SK-N-SH treated with all-trans-retinoic acid at 6 μM for 48 hours (cell line): ENCODE measurements at regions not wholly inside any gene's neighbourhood (a gene's known extent, or its start where the extent isn't known, plus 50 kb on each side); places are given as distances from the start of the nearest gene placed in this dataset.

Experiments
- ATAC-seq: fragments of 200-7000 bp; cut with Tn5 transposase; 3 replicates; pipeline ENCODE4 v1.9.1; 2020; ENCODE audit warnings: mild to moderate bottlenecking, moderate library complexity
- ARNTL ChIP-seq: fragments of 450-650 bp; formaldehyde crosslinking; IDR thresholded peaks from 2 replicates; pipeline ENCODE4 v1.5.0; 2020; ENCODE audit warnings: low read depth, mild to moderate bottlenecking, moderate library complexity, borderline replicate concordance
- CSDC2 ChIP-seq: fragments of 250-450 bp; sonication (Bioruptor Pico); IDR thresholded peaks from 2 replicates; pipeline ENCODE4 v1.5.0; 2020; ENCODE audit warnings: mild to moderate bottlenecking, moderate library complexity
- ESRRG ChIP-seq: fragments of 250-450 bp; sonication (Bioruptor Pico); IDR thresholded peaks from 2 replicates; pipeline ENCODE4 v1.6.1; 2021; ENCODE audit warnings: mild to moderate bottlenecking
- GLIS3 ChIP-seq: fragments of 250-450 bp; sonication (Bioruptor Pico); IDR thresholded peaks from 2 replicates; pipeline ENCODE4 v1.5.0; 2020; ENCODE audit warnings: mild to moderate bottlenecking, moderate library complexity
- ISL1 ChIP-seq: fragments of 250-450 bp; sonication (Bioruptor Pico); IDR thresholded peaks from 2 replicates; pipeline ENCODE4 v2.1.2; 2022; ENCODE audit warnings: mild to moderate bottlenecking, moderate library complexity
- OSR1 ChIP-seq: fragments of 250-450 bp; sonication (Bioruptor Pico); IDR thresholded peaks from 2 replicates; pipeline ENCODE4 v1.8.0; 2022; ENCODE audit warnings: moderate library complexity, mild to moderate bottlenecking, inconsistent platforms
- PPARA ChIP-seq: fragments of 250-450 bp; sonication (Bioruptor Pico); IDR thresholded peaks from 2 replicates; pipeline ENCODE4 v1.5.0; 2020; ENCODE audit warnings: mild to moderate bottlenecking, borderline replicate concordance
- RARB ChIP-seq: fragments of 250-450 bp; sonication (Bioruptor Pico); IDR thresholded peaks from 2 replicates; pipeline ENCODE4 v1.8.0; 2021; ENCODE audit warnings: mild to moderate bottlenecking, moderate library complexity
- SNAI2 ChIP-seq: fragments of 250-450 bp; sonication (Bioruptor Pico); IDR thresholded peaks from 2 replicates; pipeline ENCODE4 v1.5.0; 2020; ENCODE audit warnings: mild to moderate bottlenecking, moderate library complexity
- TOX ChIP-seq: fragments of 250-450 bp; sonication (Bioruptor Pico); IDR thresholded peaks from 2 replicates; pipeline ENCODE4 v1.8.0; 2021; ENCODE audit warnings: mild to moderate bottlenecking, moderate library complexity, borderline replicate concordance
- ZFP3 ChIP-seq: fragments of 250-450 bp; sonication (Bioruptor Pico); IDR thresholded peaks from 2 replicates; pipeline ENCODE4 v1.5.0; 2020; ENCODE audit warnings: mild to moderate bottlenecking, moderate library complexity
- ZNF70 ChIP-seq: fragments of 450-650 bp; formaldehyde crosslinking; IDR thresholded peaks from 2 replicates; pipeline ENCODE4 v1.5.0; 2020; ENCODE audit warnings: mild to moderate bottlenecking, moderate library complexity
- ZNF8 ChIP-seq: fragments of 450-650 bp; formaldehyde crosslinking; IDR thresholded peaks from 2 replicates; pipeline ENCODE4 v1.5.0; 2020; ENCODE audit warnings: mild to moderate bottlenecking, moderate library complexity
- TF ChIP-seq, protein P1 (sequence below): fragments of 250-450 bp; sonication (Bioruptor Pico); IDR thresholded peaks from 2 replicates; pipeline ENCODE4 v1.8.0; 2021; ENCODE audit warnings: low read depth, mild to moderate bottlenecking, moderate library complexity, borderline replicate concordance
- TF ChIP-seq, protein P2 (sequence below): fragments of 250-450 bp; sonication (Bioruptor Pico); IDR thresholded peaks from 2 replicates; pipeline ENCODE4 v1.5.1; 2021; ENCODE audit warnings: mild to moderate bottlenecking, moderate library complexity
- TF ChIP-seq, protein P3 (sequence below): fragments of 250-450 bp; sonication (Bioruptor Pico); IDR thresholded peaks from 2 replicates; pipeline ENCODE4 v1.5.0; 2020; ENCODE audit warnings: mild to moderate bottlenecking, moderate library complexity
- TF ChIP-seq, protein P4 (sequence below): fragments of 250-450 bp; sonication (Bioruptor Pico); IDR thresholded peaks from 2 replicates; pipeline ENCODE4 v1.5.1; 2020; ENCODE audit warnings: low read depth, mild to moderate bottlenecking, moderate library complexity
- TF ChIP-seq, protein P5 (sequence below): fragments of 250-450 bp; sonication (Bioruptor Pico); IDR thresholded peaks from 2 replicates; pipeline ENCODE4 v1.8.0; 2020; ENCODE audit warnings: mild to moderate bottlenecking, moderate library complexity, borderline replicate concordance

DNA sequence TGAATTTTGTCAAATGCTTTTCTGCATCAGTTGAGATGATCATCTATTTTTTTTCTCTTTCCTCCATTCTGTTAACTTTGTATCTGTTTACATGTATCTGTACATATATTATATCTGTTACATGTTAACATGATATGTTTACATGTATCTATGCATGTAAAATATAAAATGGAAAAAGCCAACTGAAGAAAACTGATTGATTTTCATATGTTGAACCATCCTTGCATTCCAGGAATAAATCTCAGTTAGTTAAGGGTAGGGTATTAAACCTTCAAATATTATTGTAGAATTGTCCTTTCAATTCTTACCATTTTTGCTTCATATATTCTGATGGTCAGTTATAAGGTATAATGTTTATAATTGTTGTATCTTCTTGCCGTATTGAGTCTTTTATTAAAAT lies 336.1 kb downstream of the ZFHX3 start:
- no peak for TF ChIP-seq ZFP3 (CRISPR knock-in tag)

DNA sequence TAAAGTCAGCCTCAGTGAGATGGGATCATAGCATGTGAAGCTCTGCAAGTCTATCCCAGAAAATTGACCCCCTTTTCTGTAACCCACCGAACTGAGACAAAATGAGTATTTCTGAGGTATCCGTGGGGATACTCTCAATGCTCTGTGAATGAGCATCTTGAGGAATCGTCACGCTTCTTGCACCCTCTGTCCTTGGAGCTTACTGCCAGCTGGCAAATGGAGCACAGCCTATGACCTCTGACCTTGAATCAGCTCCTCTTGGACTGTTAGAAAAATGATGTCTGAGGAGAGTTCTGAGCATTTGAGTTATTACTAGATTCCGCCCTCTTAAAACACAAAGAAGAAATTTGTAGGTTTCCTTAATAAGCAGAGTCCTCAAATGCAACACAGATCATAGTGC lies 342.1 kb downstream of the ZFHX3 start:
- no peak for ATAC-seq
- TF ChIP-seq ARNTL = no peak
- TF ChIP-seq, protein P1, sequence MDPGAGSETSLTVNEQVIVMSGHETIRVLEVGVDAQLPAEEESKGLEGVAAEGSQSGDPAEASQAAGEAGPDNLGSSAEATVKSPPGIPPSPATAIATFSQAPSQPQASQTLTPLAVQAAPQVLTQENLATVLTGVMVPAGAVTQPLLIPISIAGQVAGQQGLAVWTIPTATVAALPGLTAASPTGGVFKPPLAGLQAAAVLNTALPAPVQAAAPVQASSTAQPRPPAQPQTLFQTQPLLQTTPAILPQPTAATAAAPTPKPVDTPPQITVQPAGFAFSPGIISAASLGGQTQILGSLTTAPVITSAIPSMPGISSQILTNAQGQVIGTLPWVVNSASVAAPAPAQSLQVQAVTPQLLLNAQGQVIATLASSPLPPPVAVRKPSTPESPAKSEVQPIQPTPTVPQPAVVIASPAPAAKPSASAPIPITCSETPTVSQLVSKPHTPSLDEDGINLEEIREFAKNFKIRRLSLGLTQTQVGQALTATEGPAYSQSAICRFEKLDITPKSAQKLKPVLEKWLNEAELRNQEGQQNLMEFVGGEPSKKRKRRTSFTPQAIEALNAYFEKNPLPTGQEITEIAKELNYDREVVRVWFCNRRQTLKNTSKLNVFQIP = no peak
- no peak for TF ChIP-seq RARB (CRISPR knock-in tag)
- no peak for TF ChIP-seq ZFP3 (CRISPR knock-in tag)
- no peak for TF ChIP-seq ZNF8 (CRISPR knock-in tag)
- TF ChIP-seq PPARA = no peak
- TF ChIP-seq ISL1 (CRISPR knock-in tag) = no peak

More for the DNA sequence above, 336.1 kb downstream of the ZFHX3 start:
- no peak for ATAC-seq

DNA sequence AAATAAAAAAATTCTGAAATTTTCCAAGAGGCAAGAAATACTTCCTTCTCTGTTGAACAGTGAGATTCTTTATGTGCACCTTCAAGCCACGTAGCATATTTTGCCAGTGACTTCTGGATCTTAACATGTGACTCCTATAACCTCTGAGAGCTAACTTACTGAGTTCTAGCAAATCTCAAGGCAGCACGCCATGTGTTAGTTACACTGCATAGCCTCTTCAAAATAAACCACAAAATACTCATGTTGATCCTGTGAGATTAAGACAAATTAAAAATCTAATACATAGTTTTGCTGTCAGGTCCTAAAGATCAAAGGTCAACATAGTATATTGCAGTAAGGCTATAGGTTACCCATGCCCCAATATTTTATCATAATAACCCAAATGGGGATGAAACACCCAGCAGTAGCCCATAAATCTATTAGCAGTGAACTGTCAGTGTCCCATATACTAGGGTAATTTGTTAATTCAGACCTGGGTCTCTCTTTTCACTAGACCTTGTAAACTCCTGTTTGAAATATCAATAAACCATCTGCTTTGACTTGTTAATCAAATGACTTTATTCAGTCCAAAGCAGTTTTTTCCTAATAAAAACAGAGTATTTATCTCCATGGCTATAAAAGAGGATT lies 343.1 kb downstream of the ZFHX3 start:
- ATAC-seq = no peak
- TF ChIP-seq PPARA (no peak), ISL1 (CRISPR knock-in tag) (no peak), ZNF70 (CRISPR knock-in tag) (no peak), GLIS3 (CRISPR knock-in tag) (no peak), SNAI2 (CRISPR knock-in tag) (no peak), OSR1 (CRISPR knock-in tag) (no peak), CSDC2 (CRISPR knock-in tag) (no peak), TOX (CRISPR knock-in tag) (no peak), ESRRG (CRISPR knock-in tag) (no peak), RARB (CRISPR knock-in tag) (no peak), ZNF8 (CRISPR knock-in tag) (no peak)
- TF ChIP-seq, protein P2, sequence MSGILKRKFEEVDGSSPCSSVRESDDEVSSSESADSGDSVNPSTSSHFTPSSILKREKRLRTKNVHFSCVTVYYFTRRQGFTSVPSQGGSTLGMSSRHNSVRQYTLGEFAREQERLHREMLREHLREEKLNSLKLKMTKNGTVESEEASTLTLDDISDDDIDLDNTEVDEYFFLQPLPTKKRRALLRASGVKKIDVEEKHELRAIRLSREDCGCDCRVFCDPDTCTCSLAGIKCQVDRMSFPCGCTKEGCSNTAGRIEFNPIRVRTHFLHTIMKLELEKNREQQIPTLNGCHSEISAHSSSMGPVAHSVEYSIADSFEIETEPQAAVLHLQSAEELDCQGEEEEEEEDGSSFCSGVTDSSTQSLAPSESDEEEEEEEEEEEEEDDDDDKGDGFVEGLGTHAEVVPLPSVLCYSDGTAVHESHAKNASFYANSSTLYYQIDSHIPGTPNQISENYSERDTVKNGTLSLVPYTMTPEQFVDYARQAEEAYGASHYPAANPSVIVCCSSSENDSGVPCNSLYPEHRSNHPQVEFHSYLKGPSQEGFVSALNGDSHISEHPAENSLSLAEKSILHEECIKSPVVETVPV (CRISPR knock-in tag) = no peak
- TF ChIP-seq, protein P3, sequence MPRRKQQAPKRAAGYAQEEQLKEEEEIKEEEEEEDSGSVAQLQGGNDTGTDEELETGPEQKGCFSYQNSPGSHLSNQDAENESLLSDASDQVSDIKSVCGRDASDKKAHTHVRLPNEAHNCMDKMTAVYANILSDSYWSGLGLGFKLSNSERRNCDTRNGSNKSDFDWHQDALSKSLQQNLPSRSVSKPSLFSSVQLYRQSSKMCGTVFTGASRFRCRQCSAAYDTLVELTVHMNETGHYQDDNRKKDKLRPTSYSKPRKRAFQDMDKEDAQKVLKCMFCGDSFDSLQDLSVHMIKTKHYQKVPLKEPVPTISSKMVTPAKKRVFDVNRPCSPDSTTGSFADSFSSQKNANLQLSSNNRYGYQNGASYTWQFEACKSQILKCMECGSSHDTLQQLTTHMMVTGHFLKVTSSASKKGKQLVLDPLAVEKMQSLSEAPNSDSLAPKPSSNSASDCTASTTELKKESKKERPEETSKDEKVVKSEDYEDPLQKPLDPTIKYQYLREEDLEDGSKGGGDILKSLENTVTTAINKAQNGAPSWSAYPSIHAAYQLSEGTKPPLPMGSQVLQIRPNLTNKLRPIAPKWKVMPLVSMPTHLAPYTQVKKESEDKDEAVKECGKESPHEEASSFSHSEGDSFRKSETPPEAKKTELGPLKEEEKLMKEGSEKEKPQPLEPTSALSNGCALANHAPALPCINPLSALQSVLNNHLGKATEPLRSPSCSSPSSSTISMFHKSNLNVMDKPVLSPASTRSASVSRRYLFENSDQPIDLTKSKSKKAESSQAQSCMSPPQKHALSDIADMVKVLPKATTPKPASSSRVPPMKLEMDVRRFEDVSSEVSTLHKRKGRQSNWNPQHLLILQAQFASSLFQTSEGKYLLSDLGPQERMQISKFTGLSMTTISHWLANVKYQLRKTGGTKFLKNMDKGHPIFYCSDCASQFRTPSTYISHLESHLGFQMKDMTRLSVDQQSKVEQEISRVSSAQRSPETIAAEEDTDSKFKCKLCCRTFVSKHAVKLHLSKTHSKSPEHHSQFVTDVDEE = no peak
- TF ChIP-seq, protein P4, sequence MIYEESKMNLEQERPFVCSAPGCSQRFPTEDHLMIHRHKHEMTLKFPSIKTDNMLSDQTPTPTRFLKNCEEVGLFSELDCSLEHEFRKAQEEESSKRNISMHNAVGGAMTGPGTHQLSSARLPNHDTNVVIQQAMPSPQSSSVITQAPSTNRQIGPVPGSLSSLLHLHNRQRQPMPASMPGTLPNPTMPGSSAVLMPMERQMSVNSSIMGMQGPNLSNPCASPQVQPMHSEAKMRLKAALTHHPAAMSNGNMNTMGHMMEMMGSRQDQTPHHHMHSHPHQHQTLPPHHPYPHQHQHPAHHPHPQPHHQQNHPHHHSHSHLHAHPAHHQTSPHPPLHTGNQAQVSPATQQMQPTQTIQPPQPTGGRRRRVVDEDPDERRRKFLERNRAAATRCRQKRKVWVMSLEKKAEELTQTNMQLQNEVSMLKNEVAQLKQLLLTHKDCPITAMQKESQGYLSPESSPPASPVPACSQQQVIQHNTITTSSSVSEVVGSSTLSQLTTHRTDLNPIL (CRISPR knock-in tag) = no peak
- TF ChIP-seq, protein P5, sequence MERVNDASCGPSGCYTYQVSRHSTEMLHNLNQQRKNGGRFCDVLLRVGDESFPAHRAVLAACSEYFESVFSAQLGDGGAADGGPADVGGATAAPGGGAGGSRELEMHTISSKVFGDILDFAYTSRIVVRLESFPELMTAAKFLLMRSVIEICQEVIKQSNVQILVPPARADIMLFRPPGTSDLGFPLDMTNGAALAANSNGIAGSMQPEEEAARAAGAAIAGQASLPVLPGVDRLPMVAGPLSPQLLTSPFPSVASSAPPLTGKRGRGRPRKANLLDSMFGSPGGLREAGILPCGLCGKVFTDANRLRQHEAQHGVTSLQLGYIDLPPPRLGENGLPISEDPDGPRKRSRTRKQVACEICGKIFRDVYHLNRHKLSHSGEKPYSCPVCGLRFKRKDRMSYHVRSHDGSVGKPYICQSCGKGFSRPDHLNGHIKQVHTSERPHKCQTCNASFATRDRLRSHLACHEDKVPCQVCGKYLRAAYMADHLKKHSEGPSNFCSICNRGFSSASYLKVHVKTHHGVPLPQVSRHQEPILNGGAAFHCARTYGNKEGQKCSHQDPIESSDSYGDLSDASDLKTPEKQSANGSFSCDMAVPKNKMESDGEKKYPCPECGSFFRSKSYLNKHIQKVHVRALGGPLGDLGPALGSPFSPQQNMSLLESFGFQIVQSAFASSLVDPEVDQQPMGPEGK = no peak
- TF ChIP-seq, protein P1 = no peak
- TF ChIP-seq, all 23 proteins: peak for 0
